ENCODE measurements at regions not wholly inside any gene's neighbourhood (a gene's known extent, or its start where the extent isn't known, plus 50 kb on each side); places are given as distances from the start of the nearest gene placed in this dataset.

GRCh38 chr9:1913631-1914330, 101.4 kb upstream of the SMARCA2 start:
- TF ChIP-seq CTCF (IDR thresholded peaks at IDR 0.05) = no peak
- TF ChIP-seq POLR2AphosphoS5 (IDR thresholded peaks at IDR 0.05) = no peak
